ENCODE measurements at regions not wholly inside any gene's neighbourhood (a gene's known extent, or its start where the extent isn't known, plus 50 kb on each side); places are given as distances from the start of the nearest gene placed in this dataset.

- no peak for DNase-seq (ENCODE audit: low read depth)
Observed at GRCh38 chr1:224486801-224487583, 52.4 kb upstream of the WDR26 start.

DNA sequence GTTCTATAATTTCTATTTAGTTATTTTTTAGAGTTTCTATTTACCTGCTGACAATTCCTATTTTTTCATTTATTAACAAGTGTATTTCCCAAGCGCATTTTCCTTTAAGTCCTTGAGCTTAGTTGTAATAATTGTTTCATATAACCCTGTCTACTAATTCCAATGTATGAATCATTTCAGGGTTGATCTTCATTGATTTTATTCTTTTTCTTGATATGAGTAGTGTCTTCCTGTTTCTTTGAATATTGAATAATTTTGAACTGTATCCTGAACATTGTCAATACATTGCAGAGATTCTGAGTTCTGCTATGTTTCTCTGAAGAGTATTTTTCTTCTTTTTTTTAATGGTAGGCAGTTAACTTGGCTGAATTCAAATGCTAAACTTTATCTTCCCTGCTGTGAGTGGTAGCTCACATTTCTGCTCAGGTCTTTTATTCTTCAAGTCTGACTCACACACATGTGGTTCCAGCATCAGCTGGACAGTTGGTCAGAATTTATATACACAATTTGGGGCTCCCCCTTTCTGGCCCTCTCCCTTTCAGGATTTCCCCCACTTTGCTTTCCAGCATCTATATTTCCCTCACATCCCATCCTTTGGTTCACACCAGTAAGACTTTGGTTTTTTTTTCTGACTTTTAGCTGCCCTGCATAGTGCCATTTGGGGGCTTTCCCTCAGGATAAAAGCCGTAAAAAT, 54.4 kb upstream of the WDR26 start:
- no peak for DNase-seq (ENCODE audit: low read depth)

DNA sequence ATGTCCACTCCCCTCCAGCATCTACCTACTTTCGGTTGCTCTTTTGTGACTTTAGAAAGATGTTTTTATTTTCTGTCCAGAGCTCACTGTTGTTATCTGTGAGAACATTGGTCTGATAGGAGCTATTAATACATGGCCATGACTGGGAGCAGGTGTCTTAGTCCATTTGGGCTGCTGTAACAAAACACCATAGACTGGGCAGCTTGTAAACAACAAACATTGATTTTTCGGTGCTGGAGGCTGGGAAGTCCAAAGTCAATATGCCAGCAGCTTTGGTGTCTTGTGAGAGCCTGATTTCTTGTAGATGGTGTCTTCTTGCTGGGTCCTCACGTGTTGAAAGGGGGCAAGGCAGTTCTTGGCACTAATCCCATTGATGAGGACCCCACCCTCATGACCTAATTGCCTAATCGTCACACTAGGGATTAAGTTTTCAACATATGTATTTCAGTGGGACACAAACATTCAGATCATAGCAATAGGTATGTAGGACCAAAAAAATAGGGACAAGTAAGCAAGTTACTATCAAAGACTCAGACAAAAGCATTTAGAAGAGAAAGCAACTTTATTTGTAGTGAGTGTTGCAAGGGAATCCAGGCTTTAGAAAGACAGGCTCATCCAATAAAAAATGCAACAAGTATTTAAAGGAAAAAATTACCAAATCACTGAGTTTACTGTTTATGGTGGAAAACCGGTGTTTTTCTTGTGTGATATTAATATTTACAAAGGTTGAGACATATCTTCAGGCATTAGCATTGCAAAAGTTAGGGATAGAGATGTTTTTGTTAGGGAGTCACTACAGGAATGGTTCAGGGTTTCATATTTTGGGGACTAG, 55.2 kb upstream of the WDR26 start:
- DNase-seq (ENCODE audit: low read depth), result no peak

- DNase-seq (ENCODE audit: low read depth), result no peak
Observed at GRCh38 chr1:224490549-224491537, 56.2 kb upstream of the WDR26 start.

GRCh38 chr1:224492015-224492414, 57.4 kb upstream of the WDR26 start:
- no peak for DNase-seq (ENCODE audit: low read depth)

DNA sequence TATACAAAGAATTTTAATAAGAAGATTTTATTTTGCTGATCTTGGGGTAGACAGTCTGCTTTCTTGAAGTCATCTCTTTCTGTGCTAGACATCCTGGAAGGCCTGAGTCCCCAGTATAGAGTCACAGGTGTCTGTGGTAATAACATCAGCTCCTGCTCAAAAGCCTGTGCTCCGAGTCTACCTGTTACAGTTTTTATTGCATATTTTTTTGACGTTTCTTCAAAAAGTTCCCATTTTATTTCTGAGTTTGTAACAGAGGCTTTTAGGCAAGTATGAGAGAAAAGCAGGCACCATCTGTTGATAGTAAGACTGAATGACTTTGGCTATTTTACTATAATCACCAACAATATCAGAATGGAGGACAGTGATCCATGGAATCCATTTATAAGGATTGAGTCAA, 58.0 kb upstream of the WDR26 start:
- DNase-seq (ENCODE audit: low read depth), result no peak

DNA sequence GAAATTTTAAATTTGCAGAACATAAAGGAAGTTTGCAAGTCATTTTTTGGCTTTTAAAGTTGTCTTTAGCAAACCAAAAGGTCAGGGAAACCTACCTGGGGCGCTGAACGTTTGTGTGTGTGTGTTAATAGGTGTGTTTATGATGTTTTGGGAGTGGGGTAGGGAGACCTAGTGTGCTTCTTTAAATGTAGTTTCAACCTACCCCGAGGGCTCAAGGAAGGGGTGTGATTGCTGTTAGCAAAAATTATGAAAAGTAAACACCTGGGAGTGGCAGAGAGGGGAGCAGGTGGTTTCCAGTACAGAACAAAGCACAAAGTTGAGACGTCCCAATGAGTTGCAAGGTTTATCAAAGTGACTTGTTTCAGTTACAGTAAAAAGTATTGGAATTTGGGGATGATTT, 58.7 kb upstream of the WDR26 start:
- DNase-seq (ENCODE audit: low read depth), result no peak

DNA sequence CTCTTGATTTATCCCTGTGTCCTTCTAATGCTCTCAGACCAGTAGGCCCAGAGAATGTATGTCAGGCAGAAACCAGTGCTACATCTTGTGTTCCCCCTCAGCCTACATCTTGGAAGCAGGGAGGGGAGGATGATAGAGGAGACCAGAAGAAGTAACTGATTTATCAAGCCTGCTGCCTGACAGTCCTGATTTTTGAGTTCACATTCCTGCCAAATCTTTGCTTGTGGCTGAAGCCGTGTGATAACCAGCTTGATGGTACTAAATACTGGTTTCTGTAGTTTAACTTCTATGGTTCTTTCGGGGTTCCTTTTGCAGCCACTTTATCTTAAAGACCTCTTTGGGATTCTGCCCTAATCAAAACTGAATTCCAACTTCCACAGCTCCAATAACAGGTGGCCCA, 59.7 kb upstream of the WDR26 start:
- DNase-seq (ENCODE audit: low read depth), result no peak

DNA sequence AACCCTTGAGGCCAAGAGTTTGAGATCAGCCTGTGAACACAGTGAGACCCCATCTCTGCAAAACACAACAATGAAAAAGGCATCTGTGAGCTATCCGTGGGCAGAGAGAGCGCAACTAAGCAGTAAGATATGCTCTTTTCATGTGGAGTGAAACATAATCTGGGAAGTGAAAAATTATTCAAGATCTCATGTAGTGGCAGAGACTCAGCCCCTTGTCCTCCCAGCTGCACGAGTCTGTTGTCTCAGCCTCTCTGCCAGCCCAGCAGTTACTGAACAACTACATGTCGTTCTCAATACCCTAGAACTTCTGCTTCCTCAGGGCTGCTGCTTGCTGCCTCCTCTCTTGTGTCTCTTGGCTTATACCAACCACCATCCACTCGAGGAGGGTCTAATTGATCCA, 61.3 kb upstream of the WDR26 start:
- DNase-seq (ENCODE audit: low read depth), result no peak

DNA sequence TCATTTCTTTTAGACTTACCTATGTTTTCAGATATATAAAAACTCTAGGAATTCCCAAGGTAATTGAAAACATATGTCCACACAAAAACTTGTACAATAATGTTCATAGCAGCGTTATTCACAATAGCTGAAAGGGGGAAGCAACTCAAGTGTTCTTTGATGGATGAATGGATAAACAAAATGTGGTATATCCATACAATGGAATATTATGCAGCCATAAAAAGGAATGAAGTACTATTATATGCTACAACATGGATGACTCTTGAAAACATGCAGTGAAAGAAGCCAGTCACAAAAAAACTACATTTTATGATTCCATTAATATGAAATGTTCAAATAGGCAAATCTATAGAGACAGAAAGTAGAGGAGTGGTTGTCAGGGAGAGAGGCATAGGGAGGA, 62.2 kb upstream of the WDR26 start:
- DNase-seq (ENCODE audit: low read depth), result no peak

- peak; percentile 31 for DNase-seq (ENCODE audit: low read depth)
Observed at GRCh38 chr1:224497714-224498573, 63.3 kb upstream of the WDR26 start.

- DNase-seq (ENCODE audit: low read depth), result no peak
Observed at GRCh38 chr1:224498574-224499170, 64.1 kb upstream of the WDR26 start.

DNA sequence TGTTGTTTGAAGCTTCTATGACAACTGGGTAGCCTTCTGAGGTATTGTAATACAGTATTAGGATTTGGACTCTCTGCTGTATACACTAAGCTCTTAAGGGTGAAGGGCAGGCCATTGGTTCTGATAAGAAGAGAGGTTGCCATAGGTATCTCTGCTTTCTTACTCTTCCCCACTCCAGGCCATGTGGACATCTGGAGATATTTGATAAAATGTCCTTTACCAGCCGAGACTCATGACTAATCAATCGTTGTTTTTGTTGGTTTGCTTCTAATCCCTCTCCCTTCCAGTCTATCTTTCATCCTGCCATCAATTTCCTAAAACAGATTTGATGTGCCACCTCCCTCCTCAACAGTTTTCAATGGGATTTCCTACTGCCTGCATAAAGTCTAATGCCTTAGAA, 64.6 kb upstream of the WDR26 start:
- no peak for DNase-seq (ENCODE audit: low read depth)

DNA sequence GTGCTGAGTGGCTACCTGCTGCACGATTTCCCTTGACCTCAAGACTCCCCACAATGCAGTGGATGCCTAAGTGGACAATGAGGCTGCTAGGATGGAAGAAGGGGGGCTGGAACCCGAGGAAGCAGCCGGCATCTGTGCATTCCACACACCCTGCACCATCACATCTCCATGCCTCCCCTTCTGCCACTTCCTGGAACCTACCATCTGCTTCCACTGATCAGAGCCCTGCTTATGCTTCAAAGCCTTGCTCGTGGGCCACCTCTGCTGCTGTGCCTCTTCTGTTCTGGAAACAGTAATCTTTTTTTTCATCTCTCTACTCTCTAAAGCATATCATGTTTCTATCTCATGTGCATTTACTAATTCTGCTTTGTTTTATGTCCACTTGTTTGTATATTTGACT, 66.2 kb upstream of the WDR26 start:
- DNase-seq (ENCODE audit: low read depth), result no peak

GRCh38 chr1:224501836-224502235, 67.2 kb upstream of the WDR26 start:
- no peak for DNase-seq (ENCODE audit: low read depth)

GRCh38 chr1:224502459-224503160, 68.0 kb upstream of the WDR26 start:
- no peak for DNase-seq (ENCODE audit: low read depth)

- DNase-seq (ENCODE audit: low read depth), result no peak
Observed at GRCh38 chr1:224503161-224504118, 68.8 kb upstream of the WDR26 start.

GRCh38 chr1:224504297-224505041, 69.9 kb upstream of the WDR26 start:
- DNase-seq (ENCODE audit: low read depth), result no peak

Data from activated T-cell treated with anti-CD3 and anti-CD28 coated beads for 1 hour (primary cell).